Activated CD4-positive, alpha-beta T cell treated with anti-CD3 and anti-CD28 coated beads, Interleukin-2, amount 50 U/mL, for 4 hours (primary cell): ENCODE measurements at regions not wholly inside any gene's neighbourhood (a gene's known extent, or its start where the extent isn't known, plus 50 kb on each side); places are given as distances from the start of the nearest gene placed in this dataset.
"Not testable (repeated sequence)": the region's sequence is repeated elsewhere in the genome, so short reads cannot be mapped to it uniquely, and the experiment has no call there.

Source experiments
- DNase-seq, 2 experiments: peaks; one replicate each; pipeline ENCODE4 v3.0.0-alpha.2; 2020

DNA sequence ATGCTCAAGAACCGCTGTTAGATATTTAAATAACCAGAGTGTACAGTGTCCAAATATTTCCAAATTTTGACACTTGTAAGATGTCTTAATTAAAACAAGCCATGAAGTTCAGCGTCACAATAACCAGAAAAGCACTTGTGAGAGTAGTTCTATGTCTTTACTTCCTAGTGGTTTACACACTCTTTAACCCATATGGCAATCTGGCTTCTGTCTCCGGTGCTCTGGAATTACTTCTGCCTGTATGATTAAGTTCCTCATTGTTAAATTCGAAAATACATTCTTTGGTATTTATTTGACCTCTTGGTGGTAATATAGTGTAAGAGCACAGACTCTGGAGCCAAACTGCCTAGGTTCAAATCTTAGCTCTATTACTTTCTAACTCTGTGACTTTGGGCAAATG is 89.9 kb upstream of the NOTCH2NLA start:
- DNase-seq: not testable (repeated sequence)

DNA sequence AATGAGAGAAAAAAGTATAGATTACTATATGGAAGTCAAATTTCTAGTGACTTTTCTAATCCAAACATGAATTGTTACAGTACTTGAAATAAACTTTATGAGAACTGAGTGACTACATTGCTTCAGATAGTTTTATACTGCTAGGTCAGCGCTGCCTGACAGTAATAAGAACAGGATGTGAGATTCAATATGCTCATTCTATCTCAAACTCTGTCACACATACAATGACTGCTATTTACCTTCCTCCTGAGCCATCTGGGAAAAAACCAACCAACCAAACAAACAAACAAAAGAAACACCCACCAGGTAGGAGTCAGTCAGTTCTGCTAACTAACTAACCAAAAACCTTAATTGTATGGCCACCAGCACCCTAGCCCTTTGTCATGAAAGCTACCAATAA is 89.0 kb upstream of the NOTCH2NLA start:
- not testable (repeated sequence) for DNase-seq

- DNase-seq: not testable (repeated sequence)
These were observed 85.8 kb upstream of the NOTCH2NLA start for GRCh38 chr1:146314449-146315246.

GRCh38 chr1:146310579-146310978 is 81.8 kb upstream of the NOTCH2NLA start:
- not testable (repeated sequence) for DNase-seq

- not testable (repeated sequence) for DNase-seq
These were observed 80.6 kb upstream of the NOTCH2NLA start for GRCh38 chr1:146309427-146309826.

GRCh38 chr1:146308892-146309291 is 80.1 kb upstream of the NOTCH2NLA start:
- not testable (repeated sequence) for DNase-seq

DNA sequence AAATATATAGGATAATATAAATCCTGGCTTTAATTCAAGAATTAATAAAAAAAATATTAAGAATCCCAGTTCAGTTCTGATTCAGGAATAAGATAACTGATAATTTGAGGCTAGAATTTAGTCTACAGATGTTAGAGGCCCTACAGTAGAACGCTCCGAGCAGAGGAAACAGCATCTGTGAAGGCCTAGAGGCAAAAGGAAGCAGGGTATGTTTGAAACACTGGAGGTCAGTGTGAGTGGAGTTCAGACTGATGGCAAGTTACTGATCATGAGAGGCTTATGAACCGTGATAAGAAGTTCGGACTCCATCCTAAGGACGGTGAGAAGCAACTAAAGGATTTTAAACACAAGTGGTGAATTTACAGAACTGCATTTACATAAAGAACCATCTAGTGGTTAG is 79.3 kb upstream of the NOTCH2NLA start:
- not testable (repeated sequence) for DNase-seq

DNA sequence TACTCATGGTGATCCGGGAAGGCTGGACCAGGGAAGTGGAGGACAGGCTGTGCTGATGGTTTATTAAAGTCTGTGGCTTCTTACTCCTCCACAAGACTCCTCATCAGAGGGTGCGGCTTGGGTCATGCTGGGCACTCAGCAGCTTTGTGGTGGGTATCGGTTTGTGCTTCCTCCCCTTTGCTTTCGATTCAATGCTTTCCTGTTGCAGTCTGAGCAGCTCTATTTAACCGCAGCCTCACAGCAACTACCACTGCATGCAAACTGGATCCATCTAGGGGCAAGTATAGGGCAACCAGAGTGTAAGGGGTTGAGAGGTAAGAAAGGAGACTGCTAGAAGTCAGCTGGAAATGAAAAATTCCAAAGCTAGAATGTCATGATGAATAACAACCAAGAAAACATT is 78.8 kb upstream of the NOTCH2NLA start:
- DNase-seq: not testable (repeated sequence)

GRCh38 chr1:146306651-146307050 is 77.8 kb upstream of the NOTCH2NLA start:
- not testable (repeated sequence) for DNase-seq

GRCh38 chr1:146305442-146305841 is 76.6 kb upstream of the NOTCH2NLA start:
- not testable (repeated sequence) for DNase-seq

DNA sequence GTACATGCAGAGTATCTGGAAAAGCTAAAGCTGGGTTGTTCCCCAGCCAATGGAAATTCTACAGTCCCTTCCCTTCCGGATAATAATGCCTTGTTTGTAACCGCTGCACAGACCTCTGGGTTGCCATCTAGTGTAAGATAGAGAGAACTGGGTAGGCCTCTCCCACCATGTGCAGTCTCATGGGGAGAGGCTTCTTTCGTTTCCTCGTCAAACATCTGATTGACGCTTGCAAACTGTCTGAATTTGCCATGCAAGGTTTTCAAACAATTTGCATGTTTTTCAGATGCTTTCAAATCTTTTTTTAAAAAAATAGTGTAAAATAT is 69.7 kb upstream of the NOTCH2NLA start:
- DNase-seq: not testable (repeated sequence)

DNA sequence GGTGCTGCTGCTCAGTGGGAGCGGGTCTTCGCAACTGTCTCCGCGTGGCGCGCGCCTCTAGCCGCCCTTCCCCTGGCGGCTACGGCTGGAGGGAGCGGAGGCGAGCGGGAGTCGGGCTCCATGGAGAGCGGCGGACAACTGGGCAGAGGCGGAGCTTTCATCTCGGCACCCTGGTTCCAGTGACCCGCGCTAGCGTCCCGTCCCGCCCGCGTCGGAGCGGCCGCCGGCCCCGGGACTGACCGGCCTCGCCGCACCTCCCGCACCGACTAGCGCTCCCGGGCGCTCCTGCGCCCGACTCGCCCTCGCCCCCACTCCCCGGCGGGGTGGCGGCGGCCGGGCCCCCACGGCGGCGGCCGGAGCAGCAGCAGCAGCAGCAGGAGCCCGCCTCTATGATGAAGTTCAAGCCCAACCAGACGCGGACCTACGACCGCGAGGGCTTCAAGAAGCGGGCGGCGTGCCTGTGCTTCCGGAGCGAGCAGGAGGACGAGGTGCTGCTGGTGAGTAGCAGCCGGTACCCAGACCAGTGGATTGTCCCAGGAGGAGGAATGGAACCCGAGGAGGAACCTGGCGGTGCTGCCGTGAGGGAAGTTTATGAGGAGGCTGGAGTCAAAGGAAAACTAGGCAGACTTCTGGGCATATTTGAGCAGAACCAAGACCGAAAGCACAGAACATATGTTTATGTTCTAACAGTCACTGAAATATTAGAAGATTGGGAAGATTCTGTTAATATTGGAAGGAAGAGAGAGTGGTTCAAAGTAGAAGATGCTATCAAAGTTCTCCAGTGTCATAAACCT is 69.2 kb upstream of the NOTCH2NLA start:
- DNase-seq: not testable (repeated sequence)

DNA sequence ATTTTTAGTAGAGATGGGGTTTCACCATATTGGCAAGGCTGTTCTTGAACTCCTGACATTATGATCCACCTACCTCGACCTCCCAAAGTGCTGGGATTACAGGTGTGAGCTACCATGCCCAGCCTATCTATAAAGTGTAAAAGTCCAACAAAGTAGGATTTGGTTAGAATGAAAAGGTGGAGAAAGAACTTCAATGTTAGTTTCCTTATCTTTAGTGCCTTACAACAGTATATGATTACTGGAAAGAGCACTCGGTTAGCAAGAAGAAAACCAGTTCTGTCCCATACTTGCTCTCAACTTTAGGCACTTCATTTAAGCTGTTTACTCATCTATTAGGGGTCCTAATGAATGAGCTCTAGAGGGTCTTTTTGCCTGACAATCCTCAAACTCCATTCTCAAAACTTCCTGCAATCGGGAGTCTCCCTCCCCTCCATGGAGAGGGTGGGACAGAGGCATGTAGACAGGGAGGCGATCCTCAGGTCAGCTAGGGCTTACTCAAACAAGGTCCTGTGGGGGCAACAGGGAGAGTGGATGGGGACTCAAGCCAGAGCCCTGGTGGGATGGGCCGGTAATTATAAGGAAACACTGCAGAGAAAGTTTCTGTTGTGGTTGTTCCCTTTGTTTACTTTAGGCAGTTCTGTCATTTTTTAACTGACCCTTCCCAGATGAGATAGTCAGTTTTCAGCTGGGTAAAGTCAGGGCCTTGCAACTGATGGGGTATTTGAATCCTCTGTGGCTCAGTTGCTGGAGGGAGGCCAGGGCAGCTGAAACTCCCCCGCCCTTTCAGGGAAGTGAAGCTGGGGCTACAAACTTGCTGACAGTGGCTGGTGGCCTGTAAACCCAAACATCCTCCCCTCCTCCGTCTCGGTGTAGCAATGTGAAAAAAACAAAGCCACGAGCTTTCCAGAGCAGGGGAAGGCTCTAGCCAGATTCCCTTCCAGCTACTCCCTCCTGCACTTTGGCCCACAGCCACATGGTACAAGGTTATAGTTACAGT is 64.4 kb upstream of the NOTCH2NLA start:
- DNase-seq: not testable (repeated sequence)

DNA sequence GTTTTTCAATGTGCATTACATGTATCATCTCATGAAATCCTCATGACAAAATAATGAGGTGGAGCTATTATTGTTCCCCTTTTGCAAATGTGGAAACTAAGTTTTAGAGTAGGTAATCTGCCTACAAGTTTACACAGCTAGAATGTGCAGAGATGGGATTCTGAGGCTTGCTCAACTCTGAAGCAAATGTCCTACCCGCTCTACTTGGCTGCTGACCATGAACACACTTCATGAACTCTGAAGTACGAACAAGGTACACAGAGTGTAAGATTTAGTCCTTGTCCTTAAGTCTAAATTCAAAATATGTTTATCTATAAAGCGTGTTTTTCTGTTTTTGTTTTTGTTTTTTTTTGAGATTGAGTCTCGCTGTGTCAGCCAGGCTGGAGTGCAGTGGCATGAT is 63.6 kb upstream of the NOTCH2NLA start:
- DNase-seq: not testable (repeated sequence)

GRCh38 chr1:146287881-146288280 is 59.1 kb upstream of the NOTCH2NLA start:
- DNase-seq: not testable (repeated sequence)

GRCh38 chr1:146284760-146285159 is 55.9 kb upstream of the NOTCH2NLA start:
- not testable (repeated sequence) for DNase-seq

DNA sequence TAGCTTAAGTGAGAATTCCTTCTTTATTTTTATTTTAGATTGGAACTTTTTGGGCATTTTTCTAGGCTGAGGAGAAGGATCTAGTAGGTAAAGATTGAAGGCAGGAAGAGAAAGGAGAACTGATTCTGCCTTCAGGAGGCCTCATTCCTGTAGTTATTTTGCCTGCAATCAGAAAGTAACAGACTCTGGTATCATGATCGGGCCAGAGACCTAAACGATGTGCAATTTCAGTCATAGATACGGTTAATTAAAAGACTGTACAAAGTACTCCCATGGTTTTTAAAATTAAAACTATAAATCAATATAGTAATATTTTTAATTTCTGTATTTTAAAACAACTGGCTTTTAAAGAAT is 54.7 kb upstream of the NOTCH2NLA start:
- not testable (repeated sequence) for DNase-seq

DNA sequence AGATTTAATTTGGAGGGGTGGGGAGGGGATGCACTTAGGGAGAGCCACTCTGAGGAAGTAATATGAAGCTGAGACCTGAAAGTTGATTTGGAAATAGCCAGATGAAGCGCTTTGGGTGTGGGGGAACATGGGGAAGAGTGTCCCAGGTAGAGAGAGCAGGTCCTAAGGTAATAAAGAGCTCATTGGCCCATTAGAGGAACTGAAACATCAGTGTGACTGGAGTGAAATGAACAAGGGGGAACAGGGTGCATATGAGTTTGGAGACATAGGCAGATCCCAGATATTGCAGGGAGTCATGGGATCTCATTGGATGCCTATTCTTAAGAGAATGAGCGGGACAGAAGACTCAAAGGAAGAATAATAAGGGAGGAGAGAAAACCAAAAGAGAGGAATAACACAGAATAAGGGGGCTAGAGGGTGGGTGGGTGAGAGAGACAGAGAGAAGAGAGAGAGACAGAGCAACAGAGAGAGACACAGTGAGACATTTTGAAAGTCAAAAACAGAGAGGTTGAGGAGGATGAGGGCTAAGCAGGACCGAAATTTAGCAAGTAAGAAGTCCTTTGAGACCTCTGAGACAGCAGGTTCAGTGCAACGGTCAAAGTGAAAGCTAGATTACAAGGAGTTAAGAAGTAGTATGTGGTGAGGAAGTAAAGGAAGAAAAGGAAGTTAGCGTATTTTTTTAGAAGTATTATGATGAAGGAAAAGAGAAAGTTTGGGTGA is 54.1 kb upstream of the NOTCH2NLA start:
- DNase-seq: not testable (repeated sequence)

GRCh38 chr1:146281522-146281921 is 52.7 kb upstream of the NOTCH2NLA start:
- not testable (repeated sequence) for DNase-seq

- not testable (repeated sequence) for DNase-seq
These were observed 49.9 kb upstream of the NOTCH2NLA start for GRCh38 chr1:146278758-146279157.
